GM23248 (cell line): ENCODE measurements at regions not wholly inside any gene's neighbourhood (a gene's known extent, or its start where the extent isn't known, plus 50 kb on each side); places are given as distances from the start of the nearest gene placed in this dataset.

ENCODE experiments used
- EZH2 ChIP-seq: fragments of 200-600 bp; sonication (generic); IDR thresholded peaks from 2 replicates; pipeline ENCODE4 v1.6.1; 2018; ENCODE audit warnings: antibody characterized with exemption, mild to moderate bottlenecking; ENCODE audit not compliant: insufficient read depth, poor library complexity, severe bottlenecking
- EZH2phosphoT487 ChIP-seq: fragments of 200-600 bp; sonication (generic); IDR thresholded peaks from 2 replicates; pipeline ENCODE4 v1.6.1; 2018; ENCODE audit warnings: antibody characterized with exemption, moderate library complexity, mild to moderate bottlenecking, low read depth; ENCODE audit not compliant: insufficient read depth

GRCh38 chr1:244319283-244320132 lies 132.2 kb downstream of the ADSS2 start:
- TF ChIP-seq EZH2: no peak
- TF ChIP-seq EZH2phosphoT487: no peak
